GM21360 (cell line): ENCODE measurements at regions not wholly inside any gene's neighbourhood (a gene's known extent, or its start where the extent isn't known, plus 50 kb on each side); places are given as distances from the start of the nearest gene placed in this dataset.

Experiments used
- ATAC-seq: cut with Tn5 transposase; IDR thresholded peaks from one replicate; pipeline ENCODE4 v1.9.1; 2021; ENCODE audit warnings: mild to moderate bottlenecking, moderate library complexity; ENCODE audit not compliant: unreplicated experiment

GRCh38 chr2:225156853-225157451, 114.7 kb upstream of the DOCK10 start:
- ATAC-seq = no peak

- no peak for ATAC-seq
Measured at GRCh38 chr2:225140723-225141122, 98.5 kb upstream of the DOCK10 start.

DNA sequence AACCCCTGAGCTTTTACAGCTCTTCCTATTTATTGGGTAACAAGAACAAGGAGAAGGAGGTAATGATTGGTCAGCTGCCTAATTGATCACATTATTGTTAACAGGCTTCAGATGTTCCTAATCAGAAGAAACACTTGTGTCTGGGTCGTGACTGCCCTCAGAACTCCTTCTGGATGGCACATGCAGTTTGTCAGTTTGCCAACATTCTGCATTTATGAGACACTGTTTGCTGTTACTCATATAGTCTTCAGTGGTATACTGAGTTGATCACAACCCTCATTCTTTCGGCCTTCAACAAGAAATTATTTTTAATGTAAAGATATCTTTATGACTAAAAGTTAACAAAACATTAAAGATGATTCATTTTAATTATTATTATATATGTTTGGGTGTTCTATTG, 95.7 kb upstream of the DOCK10 start:
- ATAC-seq = no peak

DNA sequence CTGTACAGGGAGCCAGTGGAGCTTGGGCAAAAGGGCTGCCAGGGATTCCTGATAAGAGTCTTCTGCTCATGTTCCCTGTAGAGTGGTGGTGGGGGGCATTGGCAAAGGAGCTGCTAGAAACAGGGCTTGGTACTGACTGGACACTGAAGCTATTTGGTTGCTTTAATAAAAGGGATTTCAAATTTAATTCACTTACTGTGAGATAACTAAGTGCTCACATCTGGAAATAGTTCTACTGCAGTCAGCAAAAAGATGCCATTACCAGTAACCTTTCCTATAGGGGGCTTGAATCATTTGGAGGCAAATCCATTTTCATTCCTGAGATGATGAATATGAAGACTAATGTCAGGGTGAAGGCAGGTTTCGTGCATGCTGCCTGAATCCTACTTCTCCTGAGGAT, 94.3 kb upstream of the DOCK10 start:
- ATAC-seq = no peak

DNA sequence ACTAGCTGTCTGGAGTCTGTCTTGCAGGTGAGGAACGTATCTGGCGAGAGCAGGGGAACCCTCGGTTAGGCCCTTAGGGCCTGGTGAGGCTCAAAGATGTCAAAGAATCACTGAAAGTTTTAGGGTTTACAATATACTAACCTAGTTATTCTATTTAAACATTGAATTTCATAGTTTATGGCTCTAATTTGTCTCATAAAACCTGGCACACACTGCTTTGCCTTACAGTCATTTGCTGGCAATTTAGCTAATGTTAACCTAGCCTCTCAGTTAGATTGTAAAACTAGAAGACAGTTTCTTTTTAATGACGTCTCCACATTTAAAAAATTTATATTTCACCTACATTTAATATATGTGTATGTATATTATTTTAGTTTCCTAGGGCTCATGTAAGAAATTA, 89.6 kb upstream of the DOCK10 start:
- ATAC-seq = no peak

GRCh38 chr2:225130093-225130492, 87.8 kb upstream of the DOCK10 start:
- ATAC-seq = no peak

DNA sequence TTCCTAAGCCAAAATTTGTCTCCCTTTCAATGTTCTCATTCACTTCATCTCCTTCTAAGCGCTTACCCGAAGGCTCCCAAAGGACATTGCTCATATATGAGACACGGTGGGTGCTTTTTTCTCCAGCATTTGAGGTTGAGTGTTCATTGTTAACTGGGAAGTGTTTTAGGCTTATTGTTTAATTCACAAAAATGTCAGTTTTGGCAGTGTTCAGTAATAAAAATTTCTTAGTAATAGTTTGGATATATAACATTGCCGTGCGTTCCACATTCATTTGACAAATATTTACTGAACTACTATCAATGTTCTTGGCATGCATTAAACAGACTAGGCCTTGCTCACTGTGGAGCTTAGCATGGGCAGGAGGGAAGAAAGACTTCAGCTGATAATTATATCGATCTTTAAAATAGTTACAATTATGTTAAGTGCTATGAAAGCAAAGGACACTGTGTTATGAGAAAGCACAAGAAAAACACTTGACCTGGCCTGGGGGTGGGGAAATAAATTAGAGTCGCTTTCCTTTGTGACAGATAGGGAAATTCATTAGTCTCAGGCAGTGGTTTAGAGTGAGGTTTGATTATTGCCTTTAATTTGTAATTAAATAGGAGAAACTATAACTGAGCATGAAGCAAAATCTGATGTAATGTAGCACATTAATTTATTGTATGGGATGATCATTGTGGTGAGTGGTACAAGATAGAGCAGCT, 82.2 kb upstream of the DOCK10 start:
- no peak for ATAC-seq

DNA sequence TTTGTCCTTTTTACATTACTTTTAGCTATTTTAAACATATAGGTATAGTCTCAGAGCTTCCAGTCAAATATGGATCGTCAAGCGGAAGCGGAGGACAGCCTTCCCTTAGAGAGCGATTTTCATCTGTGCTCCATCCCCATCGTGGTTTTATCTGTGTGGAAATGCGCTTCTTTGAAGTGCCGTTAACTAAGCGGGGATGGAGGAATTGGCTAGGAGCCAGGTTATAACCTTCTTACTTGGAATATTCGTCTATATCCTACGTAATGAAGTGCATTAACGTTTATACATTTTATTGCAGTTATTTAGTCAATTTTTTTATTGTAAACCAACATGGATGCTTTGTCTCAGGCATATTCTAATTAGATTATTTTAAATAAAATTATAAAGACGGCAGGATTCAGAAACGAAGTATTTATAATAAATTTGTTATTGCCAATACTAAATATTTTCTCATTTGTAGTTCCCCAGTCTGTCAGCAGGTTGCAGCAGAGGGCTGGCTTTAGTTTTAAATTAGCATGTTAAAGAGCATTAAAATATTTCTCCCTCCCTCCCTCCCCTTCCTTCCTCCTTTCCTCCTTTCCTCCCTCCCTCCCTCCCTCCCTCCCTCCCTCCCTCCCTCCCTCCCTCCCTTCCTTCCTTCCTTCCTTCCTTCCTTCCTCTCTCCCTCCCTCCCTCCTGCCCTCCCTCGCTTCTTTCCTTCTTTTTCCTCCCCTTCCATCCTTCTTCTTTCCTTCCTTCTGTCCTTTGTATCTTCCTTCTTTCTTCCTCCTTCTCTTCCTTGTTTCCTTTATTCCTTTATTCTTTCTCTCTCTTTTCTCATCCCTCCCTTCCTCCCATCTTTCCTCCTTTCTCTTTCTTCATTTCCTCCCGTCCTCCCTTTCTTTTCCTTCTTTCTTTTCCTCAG, 80.6 kb upstream of the DOCK10 start:
- no peak for ATAC-seq

DNA sequence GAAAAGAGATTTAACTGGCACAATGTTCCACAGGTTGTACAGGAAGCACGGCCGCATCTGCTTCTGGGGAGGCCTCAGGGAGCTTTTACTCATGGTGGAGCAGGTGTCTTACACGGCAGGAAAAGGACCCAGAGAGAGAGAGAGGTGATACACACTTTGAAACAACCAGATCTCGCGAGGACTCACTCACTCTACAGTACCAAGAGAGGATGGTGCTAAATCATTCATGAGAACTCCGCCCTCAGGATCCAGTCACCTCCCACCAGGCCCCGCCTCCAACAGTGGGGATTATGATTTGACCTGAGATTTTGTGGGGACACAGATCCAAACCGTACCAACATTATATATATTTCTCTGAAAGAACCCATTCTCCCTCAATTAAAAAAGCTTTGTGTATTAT, 79.7 kb upstream of the DOCK10 start:
- no peak for ATAC-seq

GRCh38 chr2:225120186-225120585, 77.9 kb upstream of the DOCK10 start:
- ATAC-seq = no peak

DNA sequence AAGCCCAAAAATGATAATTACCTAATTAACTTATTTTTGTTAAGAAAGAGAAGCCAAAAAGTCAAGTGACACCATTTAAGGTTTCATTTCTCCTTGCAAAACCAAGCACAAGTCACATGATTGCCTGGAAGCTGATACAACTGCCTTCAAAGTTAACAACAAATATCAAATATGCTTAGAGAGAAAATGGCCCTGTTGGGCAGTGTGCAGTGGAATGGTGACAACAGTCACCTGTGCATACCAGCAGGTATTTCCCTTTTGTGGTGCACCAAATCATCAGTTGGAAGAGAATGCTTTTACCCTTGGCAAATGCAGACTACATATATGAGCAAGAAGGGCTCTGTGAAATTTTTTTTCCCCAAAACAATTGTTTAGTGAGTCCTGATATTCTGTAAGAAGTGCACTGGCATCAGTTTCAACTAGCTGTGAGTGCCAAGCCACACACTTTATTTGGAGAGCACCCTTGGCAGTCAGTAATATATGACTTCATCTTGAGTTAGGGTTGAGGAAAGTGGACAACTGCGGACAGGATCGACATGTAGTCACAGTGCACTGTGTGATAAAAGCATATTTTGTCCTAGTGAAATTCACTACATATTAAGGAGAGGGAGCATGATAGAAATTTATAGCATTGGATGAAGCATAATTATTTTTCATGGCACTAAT, 74.9 kb upstream of the DOCK10 start:
- no peak for ATAC-seq

- no peak for ATAC-seq
Measured at GRCh38 chr2:225114786-225115323, 72.6 kb upstream of the DOCK10 start.

DNA sequence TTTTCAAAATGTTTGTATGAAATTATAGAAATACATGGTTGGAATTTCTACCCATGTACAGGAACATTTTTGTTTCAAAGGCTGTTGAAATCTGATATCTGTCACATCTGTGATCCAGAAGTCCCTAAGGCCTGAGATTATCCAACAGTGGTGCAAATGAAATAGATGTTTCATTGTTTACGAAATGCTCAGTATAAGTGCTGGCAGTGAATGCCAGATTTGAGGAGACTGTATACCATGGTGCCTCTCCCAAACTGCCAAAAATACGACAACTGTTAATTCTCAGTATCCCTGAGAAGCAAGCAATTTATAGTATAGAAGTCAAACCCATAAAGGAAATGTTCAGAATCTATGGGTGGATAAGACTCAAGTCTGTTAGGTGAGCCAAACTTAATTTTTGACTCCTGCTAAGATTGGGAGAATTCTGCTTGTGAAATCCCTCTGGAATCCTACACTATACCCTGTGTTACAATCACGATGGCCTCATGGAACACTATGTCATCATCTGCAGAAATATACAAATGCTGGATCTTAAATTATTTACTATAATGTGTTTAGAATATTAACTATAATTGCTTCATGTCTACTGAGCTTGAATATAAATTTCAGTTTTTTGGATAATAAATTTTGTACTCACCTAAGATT, 71.2 kb upstream of the DOCK10 start:
- ATAC-seq = no peak

- peak; percentile 86 for ATAC-seq
Measured at GRCh38 chr2:225112362-225113126, 70.3 kb upstream of the DOCK10 start.

DNA sequence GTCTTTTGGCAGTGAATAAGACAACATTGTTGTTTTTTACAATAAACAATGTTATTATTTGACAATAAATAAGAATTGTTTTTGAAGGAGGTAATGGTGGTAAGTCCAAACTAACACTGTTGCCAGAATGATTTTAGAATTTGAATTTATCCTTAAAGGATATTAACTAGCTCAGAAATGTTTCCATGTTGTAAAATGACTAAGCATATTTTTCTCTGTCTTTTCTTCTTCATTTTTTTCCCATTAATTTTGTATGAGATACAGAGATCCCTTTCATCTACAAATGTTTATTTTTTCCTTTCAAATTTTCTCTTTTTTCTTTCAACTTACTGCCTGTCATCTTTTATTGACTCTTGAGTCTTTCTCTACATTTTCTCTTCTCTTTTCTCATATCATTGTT, 66.5 kb upstream of the DOCK10 start:
- ATAC-seq = no peak

DNA sequence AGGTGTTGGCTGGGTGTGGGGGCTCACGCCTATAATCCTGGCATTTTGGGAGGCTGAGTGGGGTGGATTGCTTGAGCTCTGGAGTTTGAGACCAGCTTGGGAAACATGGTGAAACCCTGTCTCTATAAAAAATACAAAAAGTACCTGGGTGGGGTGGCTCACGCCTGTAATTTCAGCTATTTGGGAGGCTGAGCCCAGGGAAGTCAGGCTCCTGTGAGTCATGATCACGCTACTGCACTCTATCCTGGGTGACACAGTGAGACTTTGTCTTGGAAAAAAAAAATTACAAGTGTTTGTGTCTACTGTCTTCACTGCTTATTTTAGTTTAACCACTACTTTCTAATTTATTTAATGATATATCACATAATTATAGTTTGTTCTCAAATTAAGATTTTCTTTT, 62.7 kb upstream of the DOCK10 start:
- ATAC-seq = no peak

GRCh38 chr2:225104321-225104720, 62.1 kb upstream of the DOCK10 start:
- ATAC-seq = no peak

GRCh38 chr2:225103737-225104141, 61.5 kb upstream of the DOCK10 start:
- ATAC-seq = no peak

DNA sequence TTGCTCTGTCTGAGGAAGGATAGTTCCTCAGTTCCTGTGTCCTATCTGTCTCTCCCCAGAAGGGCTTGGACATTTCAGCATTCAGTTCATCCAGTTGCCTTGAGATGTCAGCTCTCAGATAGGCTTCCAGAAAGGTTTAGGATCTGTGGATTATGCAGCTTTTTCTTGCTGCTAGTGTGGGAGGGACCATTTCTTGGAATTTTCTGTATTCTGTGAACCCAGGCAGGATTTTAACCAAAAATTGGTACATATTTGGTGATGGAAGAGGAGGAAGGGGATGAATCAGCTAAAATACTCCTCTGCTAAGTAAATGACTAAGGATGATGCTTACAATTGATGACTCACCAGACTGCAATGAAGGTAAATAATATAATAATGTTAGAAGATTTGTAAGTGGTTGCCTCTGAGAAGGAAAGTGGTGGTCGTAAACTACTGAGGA, 58.6 kb upstream of the DOCK10 start:
- ATAC-seq = no peak

GRCh38 chr2:225100269-225100668, 58.0 kb upstream of the DOCK10 start:
- ATAC-seq = no peak
